ENCODE measurements at regions not wholly inside any gene's neighbourhood (a gene's known extent, or its start where the extent isn't known, plus 50 kb on each side); places are given as distances from the start of the nearest gene placed in this dataset.

DNA sequence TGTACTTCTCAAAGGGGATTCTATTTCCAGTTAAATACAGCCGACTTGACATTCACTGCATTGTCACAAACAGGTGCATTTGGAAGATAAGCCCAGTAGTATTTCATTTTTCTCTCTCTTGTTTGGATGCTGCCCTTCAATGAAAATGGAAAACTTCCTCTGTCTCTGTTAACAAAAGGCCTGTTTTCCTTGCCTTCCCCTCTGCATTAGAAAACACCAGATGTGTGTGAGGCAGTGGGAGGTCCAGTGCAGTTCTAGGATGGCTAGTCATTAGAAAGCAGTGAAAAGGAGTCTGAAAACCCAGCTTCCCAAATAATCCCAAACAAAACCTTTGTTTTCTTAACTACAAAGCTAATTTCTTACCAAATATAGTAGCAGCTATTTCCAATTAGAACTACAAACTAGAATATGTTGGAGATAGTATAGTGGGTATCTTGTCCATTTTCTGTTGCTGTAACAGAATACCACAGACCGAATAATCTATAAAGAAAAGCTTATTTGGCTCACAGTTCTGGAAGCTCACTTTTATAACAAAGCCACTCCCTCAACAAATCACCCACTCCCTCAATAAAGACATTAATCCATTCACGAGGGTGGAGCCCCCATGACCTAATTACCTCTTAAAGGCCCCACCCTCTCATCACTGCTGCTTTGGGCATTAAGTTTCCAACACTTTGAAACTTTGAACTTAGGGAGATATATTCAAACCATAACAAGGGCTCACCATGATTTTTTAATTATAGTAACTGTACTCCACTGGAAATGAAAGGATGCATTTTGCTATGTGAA, 452.1 kb upstream of the RPS6KA3 start:
- TF ChIP-seq ZHX1 (conservative IDR thresholded peaks at IDR 0.05; ENCODE audit: low read length) (no peak), JUN (IDR thresholded peaks at IDR 0.05; ENCODE audit: borderline replicate concordance, low read depth, low read length) (no peak), JUN (CRISPR knock-in tag; IDR thresholded peaks at IDR 0.05; ENCODE audit: borderline replicate concordance) (no peak), POLR2A (conservative IDR thresholded peaks at IDR 0.05) (no peak), CTCF (IDR thresholded peaks at IDR 0.05 in 2 of 3, conservative IDR thresholded peaks at IDR 0.05 in 1 of 3; ENCODE audit: insufficient read depth in 2 of 3, low read depth in 1 of 3, low read length in 3 of 3) (no peak), SMAD3 (CRISPR knock-in tag; conservative IDR thresholded peaks at IDR 0.05) (no peak), BRCA1 (IDR thresholded peaks at IDR 0.05) (no peak), BRCA1 (CRISPR knock-in tag; IDR thresholded peaks at IDR 0.05) (no peak), MYC (IDR thresholded peaks at IDR 0.05; ENCODE audit: low read depth, low read length) (no peak), MYC (CRISPR knock-in tag; IDR thresholded peaks at IDR 0.05; ENCODE audit: borderline replicate concordance, low read depth) (no peak), ATF7 (IDR thresholded peaks at IDR 0.05) (no peak), ZNF41 (CRISPR knock-in tag; conservative IDR thresholded peaks at IDR 0.05) (no peak), ATF1 (CRISPR knock-in tag; IDR thresholded peaks at IDR 0.05) (no peak), ATF1 (tag; IDR thresholded peaks at IDR 0.05) (no peak), RERE (CRISPR knock-in tag; IDR thresholded peaks at IDR 0.05; ENCODE audit: borderline replicate concordance) (no peak)
- TF ChIP-seq, protein P1, sequence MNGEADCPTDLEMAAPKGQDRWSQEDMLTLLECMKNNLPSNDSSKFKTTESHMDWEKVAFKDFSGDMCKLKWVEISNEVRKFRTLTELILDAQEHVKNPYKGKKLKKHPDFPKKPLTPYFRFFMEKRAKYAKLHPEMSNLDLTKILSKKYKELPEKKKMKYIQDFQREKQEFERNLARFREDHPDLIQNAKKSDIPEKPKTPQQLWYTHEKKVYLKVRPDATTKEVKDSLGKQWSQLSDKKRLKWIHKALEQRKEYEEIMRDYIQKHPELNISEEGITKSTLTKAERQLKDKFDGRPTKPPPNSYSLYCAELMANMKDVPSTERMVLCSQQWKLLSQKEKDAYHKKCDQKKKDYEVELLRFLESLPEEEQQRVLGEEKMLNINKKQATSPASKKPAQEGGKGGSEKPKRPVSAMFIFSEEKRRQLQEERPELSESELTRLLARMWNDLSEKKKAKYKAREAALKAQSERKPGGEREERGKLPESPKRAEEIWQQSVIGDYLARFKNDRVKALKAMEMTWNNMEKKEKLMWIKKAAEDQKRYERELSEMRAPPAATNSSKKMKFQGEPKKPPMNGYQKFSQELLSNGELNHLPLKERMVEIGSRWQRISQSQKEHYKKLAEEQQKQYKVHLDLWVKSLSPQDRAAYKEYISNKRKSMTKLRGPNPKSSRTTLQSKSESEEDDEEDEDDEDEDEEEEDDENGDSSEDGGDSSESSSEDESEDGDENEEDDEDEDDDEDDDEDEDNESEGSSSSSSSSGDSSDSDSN (IDR thresholded peaks at IDR 0.05; ENCODE audit: borderline replicate concordance in 1 of 2, low read depth in 2 of 2, low read length in 2 of 2), result no peak

All from K562 (cell line).